Daoy (cell line): ENCODE measurements at regions not wholly inside any gene's neighbourhood (a gene's known extent, or its start where the extent isn't known, plus 50 kb on each side); places are given as distances from the start of the nearest gene placed in this dataset.

Source experiments
- DNase-seq: peaks from one replicate; pipeline ENCODE4 v3.0.0-alpha.2; 2015; ENCODE audit warnings: low read depth

GRCh38 chr7:91323626-91324158, 59.5 kb downstream of the FZD1 start:
- no peak for DNase-seq

- no peak for DNase-seq
Observed at GRCh38 chr7:91324663-91325062, 60.4 kb downstream of the FZD1 start.

GRCh38 chr7:91325726-91326125, 61.5 kb downstream of the FZD1 start:
- DNase-seq = peak; percentile 18

- no peak for DNase-seq
Observed at GRCh38 chr7:91326516-91327199, 62.4 kb downstream of the FZD1 start.

GRCh38 chr7:91327346-91327745, 63.1 kb downstream of the FZD1 start:
- DNase-seq = no peak

- DNase-seq = no peak
Observed at GRCh38 chr7:91329571-91329970, 65.3 kb downstream of the FZD1 start.

GRCh38 chr7:91330191-91330808, 66.1 kb downstream of the FZD1 start:
- no peak for DNase-seq

- no peak for DNase-seq
Observed at GRCh38 chr7:91330866-91331265, 66.6 kb downstream of the FZD1 start.

- no peak for DNase-seq
Observed at GRCh38 chr7:91336106-91336505, 71.9 kb downstream of the FZD1 start.

- no peak for DNase-seq
Observed at GRCh38 chr7:91338226-91339020, 74.2 kb downstream of the FZD1 start.

- DNase-seq = no peak
Observed at GRCh38 chr7:91342346-91342745, 78.1 kb downstream of the FZD1 start.

- no peak for DNase-seq
Observed at GRCh38 chr7:91343420-91343960, 79.3 kb downstream of the FZD1 start.

GRCh38 chr7:91343996-91344629, 79.9 kb downstream of the FZD1 start:
- DNase-seq = no peak

- no peak for DNase-seq
Observed at GRCh38 chr7:91344911-91345310, 80.7 kb downstream of the FZD1 start.

GRCh38 chr7:91345449-91345848, 81.2 kb downstream of the FZD1 start:
- DNase-seq = no peak

- no peak for DNase-seq
Observed at GRCh38 chr7:91346426-91346825, 82.2 kb downstream of the FZD1 start.

- peak; percentile 11 for DNase-seq
Observed at GRCh38 chr7:91347290-91347689, 83.1 kb downstream of the FZD1 start.

- no peak for DNase-seq
Observed at GRCh38 chr7:91348711-91349110, 84.5 kb downstream of the FZD1 start.

- DNase-seq = peak; percentile 63
Observed at GRCh38 chr7:91351374-91351773, 87.1 kb downstream of the FZD1 start.

GRCh38 chr7:91352091-91352490, 87.9 kb downstream of the FZD1 start:
- no peak for DNase-seq

- DNase-seq = no peak
Observed at GRCh38 chr7:91353848-91354247, 89.6 kb downstream of the FZD1 start.
